Natural killer cell (primary cell): ENCODE measurements at regions not wholly inside any gene's neighbourhood (a gene's known extent, or its start where the extent isn't known, plus 50 kb on each side); places are given as distances from the start of the nearest gene placed in this dataset.

Experiments used
- ATAC-seq, 3 donors: fragments of 150-1000 bp in 2 of 3; fragments of 200-7000 bp in 1 of 3; cut with Tn5 transposase; 1 replicate in 1 of 3; 2 replicates in 2 of 3; pipeline ENCODE4 v1.10.0; 2021; ENCODE audit warnings: mild to moderate bottlenecking in 2 of 3, moderate library complexity in 2 of 3
- DNase-seq, 2 donors: peaks; one replicate each; pipeline versions ENCODE4 v3.0.0 to v3.0.0-alpha.2; 2013 to 2021; ENCODE audit warnings: mixed read lengths in 1 of 2
- H3K27ac ChIP-seq: one replicate; pipeline ENCODE4 v1.5.1; 2013; ENCODE audit warnings: mild to moderate bottlenecking, low read length
- H3K27me3 ChIP-seq: one replicate; pipeline ENCODE4 v1.6.1; 2013; ENCODE audit warnings: low read length; ENCODE audit not compliant: control insufficient read depth, insufficient read depth
- H3K36me3 ChIP-seq: one replicate; pipeline ENCODE4 v1.6.1; 2013; ENCODE audit warnings: low read length; ENCODE audit not compliant: control insufficient read depth, insufficient read depth
- H3K4me1 ChIP-seq: one replicate; pipeline ENCODE4 v1.6.1; 2013; ENCODE audit warnings: low read length; ENCODE audit not compliant: control insufficient read depth, insufficient read depth
- H3K4me3 ChIP-seq: one replicate; pipeline ENCODE4 v1.5.1; 2013; ENCODE audit warnings: low read length
- H3K9me3 ChIP-seq: one replicate; pipeline ENCODE4 v1.6.1; 2013; ENCODE audit warnings: low read length; ENCODE audit not compliant: control insufficient read depth, insufficient read depth
- H3K27ac Mint-ChIP-seq, 2 donors: one replicate each; pipeline ENCODE4 v1.8.0; 2022; ENCODE audit warnings: mild to moderate bottlenecking in 2 of 2, mixed read lengths in 2 of 2, moderate library complexity in 1 of 2
- H3K27me3 Mint-ChIP-seq, 2 donors: one replicate each; pipeline ENCODE4 v1.8.0; 2022; ENCODE audit warnings: low read depth in 2 of 2, mixed read lengths in 2 of 2
- H3K36me3 Mint-ChIP-seq: one replicate; pipeline ENCODE4 v1.8.0; 2022; ENCODE audit warnings: mixed read lengths
- H3K4me1 Mint-ChIP-seq, 2 donors: one replicate each; pipeline ENCODE4 v1.8.0; 2022; ENCODE audit warnings: mixed read lengths in 2 of 2
- H3K4me3 Mint-ChIP-seq: one replicate; pipeline ENCODE4 v1.8.0; 2022; ENCODE audit warnings: mild to moderate bottlenecking, moderate library complexity, mixed read lengths
- H3K9me3 Mint-ChIP-seq, 2 donors: one replicate each; pipeline ENCODE4 v1.8.0; 2022; ENCODE audit warnings: mixed read lengths in 2 of 2
- CTCF ChIP-seq: fragments of 200-600 bp; IDR thresholded peaks from one replicate; pipeline ENCODE4 v1.8.0; 2022; ENCODE audit warnings: antibody characterized with exemption
- WGBS: methylation state at CpG from one replicate; pipeline ENCODE4 v1.1.7; 2013; ENCODE audit warnings: missing lambda C conversion rate; ENCODE audit not compliant: insufficient coverage; 5-methylcytosine and 5-hydroxymethylcytosine counted together
- intact Hi-C: fragments of 100-400 bp; cut with micrococcal nuclease; formaldehyde crosslinking; loops from one replicate; pipeline ENCODE4 v1.14.2; 2022

GRCh38 chr20:40802886-40803285 is 113.8 kb upstream of the MAFB start:
- ATAC-seq, result no peak
- peaks cover 9 to 11% of the 10 kb centered on the region in 2 donors for H3K27me3 Mint-ChIP-seq
- H3K4me3 ChIP-seq, result no peak overlapping the region
- H3K27ac ChIP-seq, result no peak overlapping the region
- no peak for TF ChIP-seq CTCF
- H3K4me1 Mint-ChIP-seq, result no peaks in the 10 kb centered on the region
- H3K27me3 ChIP-seq, result no peaks in the 10 kb centered on the region
- no peaks in the 10 kb centered on the region for H3K36me3 Mint-ChIP-seq
- no peaks in the 10 kb centered on the region for H3K9me3 Mint-ChIP-seq
- no peak for DNase-seq
- no peaks in the 10 kb centered on the region for H3K9me3 ChIP-seq
- H3K4me1 ChIP-seq, result no peaks in the 10 kb centered on the region
- H3K36me3 ChIP-seq, result no peaks in the 10 kb centered on the region
- no peak overlapping the region for H3K27ac Mint-ChIP-seq
- WGBS, result 67% methylated on average over 2 of the region's 3 CpGs
- no peak overlapping the region for H3K4me3 Mint-ChIP-seq
- intact Hi-C loops, result no loop called here

GRCh38 chr20:40803381-40803780 is 114.3 kb upstream of the MAFB start:
- ATAC-seq (no peak), DNase-seq (no peak)
- Histone ChIP-seq H3K4me3 (no peak overlapping the region), H3K36me3 (no peaks in the 10 kb centered on the region), H3K9me3 (no peaks in the 10 kb centered on the region), H3K27me3 (no peaks in the 10 kb centered on the region), H3K4me1 (no peaks in the 10 kb centered on the region), H3K27ac (no peak overlapping the region)
- H3K9me3 Mint-ChIP-seq, result no peaks in the 10 kb centered on the region
- intact Hi-C loops, result no loop called here
- H3K27me3 Mint-ChIP-seq, result peaks cover 9 to 11% of the 10 kb centered on the region in 2 donors
- 98% methylated on average over 5 of the region's 5 CpGs for WGBS
- H3K4me1 Mint-ChIP-seq, result no peaks in the 10 kb centered on the region
- no peak overlapping the region for H3K4me3 Mint-ChIP-seq
- H3K27ac Mint-ChIP-seq, result no peak overlapping the region
- TF ChIP-seq CTCF, result no peak
- H3K36me3 Mint-ChIP-seq, result no peaks in the 10 kb centered on the region

GRCh38 chr20:40805592-40805991 is 116.6 kb upstream of the MAFB start:
- Histone ChIP-seq H3K9me3 (no peaks in the 10 kb centered on the region), H3K36me3 (no peaks in the 10 kb centered on the region), H3K27ac (no peak overlapping the region), H3K27me3 (no peaks in the 10 kb centered on the region), H3K4me1 (no peaks in the 10 kb centered on the region), H3K4me3 (no peak overlapping the region)
- 78% methylated on average over 3 of the region's 3 CpGs for WGBS
- DNase-seq (no peak), ATAC-seq (no peak)
- TF ChIP-seq CTCF, result no peak
- Mint-ChIP-seq H3K4me3 (no peak overlapping the region), H3K27ac (no peak overlapping the region), H3K27me3 (peaks cover 9 to 11% of the 10 kb centered on the region in 2 donors), H3K36me3 (no peaks in the 10 kb centered on the region), H3K9me3 (no peaks in the 10 kb centered on the region), H3K4me1 (no peaks in the 10 kb centered on the region)
- intact Hi-C loops, result no loop called here

- no peaks in the 10 kb centered on the region for H3K4me1 ChIP-seq
- H3K27ac ChIP-seq, result no peak overlapping the region
- intact Hi-C loops, result no loop called here
- ATAC-seq (no peak), DNase-seq (no peak)
- H3K27me3 Mint-ChIP-seq, result peaks cover 9 to 11% of the 10 kb centered on the region in 2 donors
- WGBS, result 93% methylated on average over 21 of the region's 21 CpGs
- H3K4me3 Mint-ChIP-seq, result no peak overlapping the region
- no peaks in the 10 kb centered on the region for H3K9me3 ChIP-seq
- H3K27ac Mint-ChIP-seq, result no peak overlapping the region
- no peaks in the 10 kb centered on the region for H3K9me3 Mint-ChIP-seq
- H3K36me3 ChIP-seq, result no peaks in the 10 kb centered on the region
- no peak overlapping the region for H3K4me3 ChIP-seq
- TF ChIP-seq CTCF, result no peak
- no peaks in the 10 kb centered on the region for H3K36me3 Mint-ChIP-seq
- H3K4me1 Mint-ChIP-seq, result no peaks in the 10 kb centered on the region
- no peaks in the 10 kb centered on the region for H3K27me3 ChIP-seq
Measured at GRCh38 chr20:40806929-40807820, 118.1 kb upstream of the MAFB start.
